Hematopoietic multipotent progenitor cell treated with erythropoietin and hydrocortisone succinate and interleukin-3 and kit ligand, for 4 days (in vitro differentiated cells): ENCODE measurements at regions not wholly inside any gene's neighbourhood (a gene's known extent, or its start where the extent isn't known, plus 50 kb on each side); places are given as distances from the start of the nearest gene placed in this dataset.
"Not testable (repeated sequence)": the region's sequence is repeated elsewhere in the genome, so short reads cannot be mapped to it uniquely, and the experiment has no call there.

Experiments used
- DNase-seq: peaks from one replicate; pipeline ENCODE4 v3.0.0-alpha.2; 2015

DNA sequence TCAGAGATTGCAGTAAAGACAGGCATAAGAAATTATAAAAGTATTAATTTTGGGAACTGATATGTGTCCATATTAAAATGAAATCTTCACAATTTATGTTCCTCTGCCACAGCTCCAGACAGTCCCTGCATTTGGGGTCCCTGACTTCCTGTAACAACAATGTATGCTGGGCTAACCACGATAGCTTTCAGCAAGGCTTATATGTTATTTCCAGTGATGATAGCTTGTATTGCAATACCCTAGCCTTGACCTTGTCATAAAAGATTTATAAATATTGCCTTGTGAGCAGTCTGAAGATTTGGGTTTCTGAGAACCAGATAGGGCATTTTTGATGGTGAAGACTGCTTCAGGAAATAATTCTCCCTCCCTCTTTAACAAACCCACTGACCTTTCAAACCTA lies 129.5 kb downstream of the PCDH10 start:
- no peak for DNase-seq

DNA sequence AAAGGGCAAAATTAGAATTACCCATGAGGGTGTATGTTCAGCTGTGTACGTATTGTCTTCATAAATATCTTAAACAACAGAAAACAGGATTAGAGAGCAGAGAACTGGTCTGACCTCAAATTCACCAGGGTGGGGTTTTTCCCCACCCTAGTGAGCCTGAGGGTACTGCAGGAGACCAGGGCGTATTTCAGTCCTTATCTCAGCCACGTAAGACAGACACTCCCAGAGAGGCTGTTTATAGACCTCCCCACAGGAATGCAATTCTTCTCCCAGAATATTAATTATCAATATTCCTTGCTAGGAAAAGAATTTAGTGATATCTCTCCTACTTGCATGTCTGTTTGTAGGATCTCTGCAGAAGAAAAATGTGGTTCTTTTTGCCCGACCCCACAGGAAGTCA lies 128.8 kb downstream of the PCDH10 start:
- not testable (repeated sequence) for DNase-seq

DNA sequence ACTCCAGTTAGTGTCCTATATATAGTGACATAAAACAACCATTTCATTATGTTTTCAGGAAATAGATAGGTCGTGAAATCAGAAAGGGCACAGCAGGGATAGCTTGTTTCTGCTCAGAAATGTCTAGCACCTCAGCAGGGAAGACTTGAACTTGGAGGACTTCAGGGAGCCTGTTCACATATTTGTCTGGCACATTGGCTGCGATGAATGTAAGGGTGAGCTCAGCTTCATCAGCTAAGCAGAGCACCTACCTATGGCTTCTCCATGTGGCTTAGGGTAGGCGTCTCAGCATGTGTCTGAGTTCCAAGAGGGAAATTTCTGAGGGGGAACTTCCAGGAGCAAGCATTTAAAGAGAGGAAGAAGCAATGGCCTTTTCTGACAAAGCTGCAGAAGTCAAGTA lies 126.2 kb downstream of the PCDH10 start:
- DNase-seq = no peak

DNA sequence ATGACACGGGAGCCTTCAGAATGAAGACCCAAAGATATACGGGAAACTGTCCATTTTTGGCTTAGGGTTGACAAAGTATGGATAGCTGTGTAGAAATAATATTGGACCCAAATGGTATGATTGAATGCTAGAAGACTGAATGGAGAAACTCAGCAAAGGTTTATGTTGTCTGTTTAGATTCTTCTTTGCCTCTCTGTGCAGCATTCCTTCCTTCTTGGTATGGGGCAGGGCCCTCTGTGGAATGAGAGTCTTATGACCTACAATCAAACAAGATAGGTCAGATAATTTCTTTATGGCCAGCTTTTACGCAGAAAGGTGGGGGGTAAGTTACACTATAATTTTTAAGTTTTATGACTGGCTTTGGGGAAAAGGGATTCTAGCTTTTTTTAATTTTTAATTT lies 124.3 kb downstream of the PCDH10 start:
- no peak for DNase-seq

DNA sequence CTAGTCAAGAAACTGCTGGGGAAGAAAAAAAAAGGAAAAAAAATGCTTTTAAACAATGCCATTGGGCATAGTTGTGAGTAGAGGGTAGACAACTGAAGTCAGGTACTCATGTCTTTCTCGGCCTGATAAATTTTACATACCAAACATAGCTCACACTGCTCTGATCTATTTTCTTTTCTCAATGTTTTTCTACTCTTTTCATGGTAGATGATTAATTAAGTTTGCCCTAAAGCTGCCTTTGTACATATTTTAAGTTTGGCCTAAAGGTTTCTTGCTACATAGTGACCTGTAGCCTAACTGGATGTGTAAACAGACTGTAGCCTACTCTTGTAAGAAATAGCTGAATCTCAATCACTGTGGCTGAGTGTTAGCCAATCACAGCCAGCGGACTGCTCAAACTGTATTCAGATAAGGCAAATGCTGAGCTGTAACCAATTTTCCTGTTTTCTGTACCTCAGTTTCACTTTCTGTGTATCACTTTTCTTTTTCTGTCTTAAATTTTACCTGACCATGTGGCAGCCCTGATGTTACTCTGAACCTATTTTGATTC lies 121.0 kb downstream of the PCDH10 start:
- DNase-seq = no peak

DNA sequence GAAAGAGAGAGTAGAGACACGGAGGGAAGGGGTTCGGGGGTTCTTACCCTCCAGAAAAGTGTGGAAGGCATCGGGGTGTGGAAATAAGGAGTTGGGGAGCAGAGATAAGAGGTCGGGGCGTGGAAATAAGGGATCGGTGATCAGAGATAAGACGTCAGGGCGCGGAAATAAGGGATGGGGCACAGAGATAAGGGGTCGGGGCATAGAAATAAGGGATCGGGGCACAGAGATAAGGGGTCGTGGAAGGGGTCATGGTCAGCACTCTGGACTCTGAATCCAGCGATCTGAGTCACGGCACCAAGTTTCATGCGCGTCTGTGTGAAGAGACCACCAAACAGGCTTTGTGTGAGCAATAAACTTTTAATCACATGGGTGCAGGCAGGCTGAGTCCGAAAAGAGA lies 119.1 kb downstream of the PCDH10 start:
- no peak for DNase-seq

DNA sequence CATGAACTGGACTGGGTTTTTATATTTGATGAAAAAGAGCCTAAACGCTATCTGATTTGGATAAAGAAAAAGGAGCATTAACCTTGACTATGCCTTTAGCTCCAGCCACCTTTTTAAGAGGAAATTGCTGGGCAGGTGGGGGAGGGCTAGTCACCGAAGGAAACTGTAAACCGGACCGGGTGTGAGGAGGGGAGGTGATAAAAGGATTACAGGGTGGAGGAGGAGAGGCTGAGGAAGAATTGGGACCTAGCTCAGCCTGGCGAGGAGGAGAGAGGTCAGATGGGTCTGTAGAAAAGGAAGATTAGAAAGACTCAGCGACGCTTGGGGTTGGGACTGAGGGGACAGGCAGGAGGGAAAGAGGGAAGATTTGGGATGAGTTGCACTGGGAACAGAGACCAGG lies 118.4 kb downstream of the PCDH10 start:
- not testable (repeated sequence) for DNase-seq

DNA sequence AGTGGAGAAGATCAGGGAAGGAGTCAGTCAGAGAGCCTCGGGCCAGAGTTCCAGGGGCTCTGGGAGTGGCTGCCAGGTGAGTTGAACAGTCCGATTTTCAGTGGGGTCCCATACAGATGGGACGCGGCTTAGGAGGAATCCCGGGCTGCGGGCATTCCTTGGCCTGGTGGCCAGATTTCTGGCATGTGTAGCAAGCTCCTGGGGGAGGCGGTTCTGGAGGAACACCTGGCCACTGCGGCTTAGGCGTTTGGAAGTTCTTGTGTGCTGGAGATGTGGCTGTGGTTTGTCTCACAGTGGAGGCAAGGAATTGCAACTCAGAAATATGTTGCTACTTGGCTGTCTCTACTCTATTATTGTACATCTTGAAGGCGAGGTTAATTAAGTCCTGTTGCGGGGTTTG lies 117.9 kb downstream of the PCDH10 start:
- not testable (repeated sequence) for DNase-seq

DNA sequence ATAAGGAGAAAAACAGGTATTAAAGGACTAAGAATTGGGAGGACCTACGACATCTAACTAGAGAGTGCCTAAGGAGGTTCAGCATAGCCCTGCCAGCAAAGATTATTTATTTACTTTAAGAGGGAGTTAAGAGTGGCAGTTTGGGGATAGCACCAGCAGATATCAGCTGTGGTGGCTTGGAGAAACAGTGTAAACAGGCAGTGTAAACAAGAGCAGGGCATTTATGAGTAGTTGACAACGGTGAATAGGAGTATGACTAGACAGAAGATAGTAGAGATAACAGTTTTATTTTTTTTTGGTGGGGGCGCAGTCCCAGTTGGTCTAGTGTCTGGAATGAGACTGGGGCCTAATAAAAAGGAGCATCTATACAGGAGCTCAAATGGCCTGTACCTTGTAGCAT lies 115.2 kb downstream of the PCDH10 start:
- DNase-seq = not testable (repeated sequence)

DNA sequence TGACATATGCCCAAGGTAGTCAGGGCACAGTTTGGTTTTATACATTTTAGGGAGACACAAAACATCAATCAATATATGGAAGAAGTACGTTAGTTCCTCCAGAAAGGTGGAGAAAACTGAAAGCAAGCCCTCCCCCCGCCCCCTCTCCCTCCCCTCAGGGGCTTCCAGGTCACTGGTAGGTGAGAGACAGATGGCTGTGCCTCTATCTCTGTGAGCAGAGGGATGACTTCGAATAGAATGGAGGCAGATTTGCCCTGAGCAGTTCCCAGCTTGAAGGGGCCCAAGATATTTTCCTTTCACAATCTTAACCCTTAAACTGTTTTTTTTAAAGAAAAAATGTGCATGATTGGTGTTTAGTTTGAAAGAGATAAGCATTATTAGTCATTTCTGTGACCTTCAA lies 114.0 kb downstream of the PCDH10 start:
- DNase-seq = no peak

DNA sequence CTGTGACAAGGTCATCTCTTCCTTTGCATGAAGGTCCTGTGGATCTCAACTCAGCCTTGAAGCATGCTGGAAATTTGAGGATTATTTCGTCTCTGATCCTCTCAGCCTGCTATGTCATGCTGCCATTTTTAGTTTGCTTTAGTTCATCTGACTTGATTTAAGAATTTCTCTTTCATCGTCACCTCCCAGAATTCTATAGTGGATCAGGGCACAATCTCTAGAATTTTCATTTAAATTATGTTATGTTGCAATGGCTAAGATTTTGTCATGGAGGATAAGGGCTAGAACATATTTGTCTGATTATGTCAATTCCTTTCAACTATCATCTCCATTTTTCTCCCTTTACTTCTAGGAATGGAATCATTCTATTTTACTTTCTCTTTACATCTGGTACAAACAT lies 98.8 kb downstream of the PCDH10 start:
- DNase-seq = no peak

DNA sequence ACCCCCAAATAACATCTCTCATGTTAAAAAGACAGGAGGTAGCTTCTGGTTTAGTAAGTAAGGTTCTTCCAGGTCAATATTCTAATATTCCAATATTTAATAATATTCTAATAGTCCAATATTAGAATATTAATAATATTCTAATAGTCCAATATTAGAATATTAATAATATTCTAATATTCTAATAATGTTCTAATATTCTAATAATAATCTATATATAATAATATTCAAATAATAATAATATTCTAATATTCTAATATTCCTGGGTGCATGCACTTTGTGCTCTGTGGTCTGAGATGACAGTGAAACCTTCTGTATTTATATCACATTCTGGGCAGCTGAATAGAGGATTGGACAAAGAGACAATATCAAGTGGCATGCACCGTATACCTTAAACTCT lies 96.1 kb downstream of the PCDH10 start:
- DNase-seq = no peak
